ENCODE measurements at regions not wholly inside any gene's neighbourhood (a gene's known extent, or its start where the extent isn't known, plus 50 kb on each side); places are given as distances from the start of the nearest gene placed in this dataset.

GRCh38 chr10:33780961-33781360 lies 446.5 kb upstream of the NRP1 start:
- WGBS (ENCODE audit: insufficient coverage), result 80% methylated on average over 2 of the region's 9 CpGs
- no peaks in the 10 kb centered on the region for H3K9me3 ChIP-seq (replicated peaks in 1 of 2; ENCODE audit: control insufficient read depth in 1 of 2, insufficient read depth in 1 of 2, low read length in 2 of 2)
- intact Hi-C loops (cut with micrococcal nuclease), result no loop called here
- no peak overlapping the region for H2AFZ ChIP-seq (ENCODE audit: insufficient read depth, low read depth, low read length, poor library complexity, severe bottlenecking)
- H3K36me3 ChIP-seq (replicated peaks in 1 of 2; ENCODE audit: control insufficient read depth in 1 of 2, insufficient read depth in 2 of 2, low read length in 2 of 2), result no peaks in the 10 kb centered on the region
- H3K4me2 ChIP-seq (replicated peaks; ENCODE audit: extremely low read depth, low read length, poor library complexity, severe bottlenecking), result no peak overlapping the region
- H3K27me3 ChIP-seq (ENCODE audit: control insufficient read depth in 2 of 2, insufficient read depth in 2 of 2, low read length in 2 of 2), result no peaks in the 10 kb centered on the region
- Mint-ChIP-seq H3K36me3 (no peaks in the 10 kb centered on the region), H3K4me3 (no peak overlapping the region), H3K9me3 (peaks cover 0 to 8% (median 1%) of the 10 kb centered on the region in 7 donors), H3K27ac (no peak overlapping the region), H3K27me3 (ENCODE audit: low read depth in 3 of 3) (peaks cover 0 to 2% (median 2%) of the 10 kb centered on the region in 3 donors), H3K4me1 (no peaks in the 10 kb centered on the region)
- H3K27ac ChIP-seq (ENCODE audit: low read depth in 1 of 2, low read length in 2 of 2), result no peak overlapping the region
- no peak for DNase-seq
- TF ChIP-seq CTCF (IDR thresholded peaks at IDR 0.05), result no peak
- no peaks in the 10 kb centered on the region for H3K4me1 ChIP-seq (ENCODE audit: control insufficient read depth in 1 of 2, insufficient read depth in 2 of 2, low read length in 2 of 2)
- no peak overlapping the region for H3K9ac ChIP-seq (ENCODE audit: insufficient read depth, low read length, poor library complexity, severe bottlenecking)
- no peaks in the 10 kb centered on the region for H4K20me1 ChIP-seq (ENCODE audit: insufficient read depth, low read length)
- no peak overlapping the region for H3K4me3 ChIP-seq (replicated peaks in 1 of 3; ENCODE audit: low read depth in 2 of 3, low read length in 3 of 3)
- no peaks in the 10 kb centered on the region for H3K79me2 ChIP-seq (ENCODE audit: insufficient read depth, low read length)

GRCh38 chr10:33777223-33777622 lies 442.8 kb upstream of the NRP1 start:
- H3K4me2 ChIP-seq (replicated peaks; ENCODE audit: extremely low read depth, low read length, poor library complexity, severe bottlenecking), result no peak overlapping the region
- intact Hi-C loops (cut with micrococcal nuclease), result no loop called here
- peaks cover 0 to 5% (median 3%) of the 10 kb centered on the region in 7 donors for H3K9me3 Mint-ChIP-seq
- H3K79me2 ChIP-seq (ENCODE audit: insufficient read depth, low read length), result no peaks in the 10 kb centered on the region
- TF ChIP-seq CTCF (IDR thresholded peaks at IDR 0.05), result no peak
- 100% methylated on average over 6 of the region's 10 CpGs for WGBS (ENCODE audit: insufficient coverage)
- H3K27me3 Mint-ChIP-seq (ENCODE audit: low read depth in 3 of 3), result peaks cover 0 to 4% (median 2%) of the 10 kb centered on the region in 3 donors
- H3K4me1 Mint-ChIP-seq, result peaks cover 16% of the 10 kb centered on the region
- no peak overlapping the region for H3K27ac ChIP-seq (ENCODE audit: low read depth in 1 of 2, low read length in 2 of 2)
- H4K20me1 ChIP-seq (ENCODE audit: insufficient read depth, low read length), result no peaks in the 10 kb centered on the region
- no peak overlapping the region for H3K27ac Mint-ChIP-seq
- no peak for DNase-seq
- H3K36me3 Mint-ChIP-seq, result no peaks in the 10 kb centered on the region
- H3K4me1 ChIP-seq (ENCODE audit: control insufficient read depth in 1 of 2, insufficient read depth in 2 of 2, low read length in 2 of 2), result peaks cover 16 to 18% of the 10 kb centered on the region in 2 donors
- H3K4me3 Mint-ChIP-seq, result peak overlapping the region in 1 of 2 donors; percentile 1
- no peak overlapping the region for H3K4me3 ChIP-seq (replicated peaks in 1 of 3; ENCODE audit: low read depth in 2 of 3, low read length in 3 of 3)
- no peak overlapping the region for H3K9ac ChIP-seq (ENCODE audit: insufficient read depth, low read length, poor library complexity, severe bottlenecking)
- H3K36me3 ChIP-seq (replicated peaks in 1 of 2; ENCODE audit: control insufficient read depth in 1 of 2, insufficient read depth in 2 of 2, low read length in 2 of 2), result no peaks in the 10 kb centered on the region
- H3K9me3 ChIP-seq (replicated peaks in 1 of 2; ENCODE audit: control insufficient read depth in 1 of 2, insufficient read depth in 1 of 2, low read length in 2 of 2), result no peaks in the 10 kb centered on the region
- no peaks in the 10 kb centered on the region for H3K27me3 ChIP-seq (ENCODE audit: control insufficient read depth in 2 of 2, insufficient read depth in 2 of 2, low read length in 2 of 2)
- no peak overlapping the region for H2AFZ ChIP-seq (ENCODE audit: insufficient read depth, low read depth, low read length, poor library complexity, severe bottlenecking)

Data from CD14-positive monocyte (primary cell).